HG02798 (cell line): ENCODE measurements at regions not wholly inside any gene's neighbourhood (a gene's known extent, or its start where the extent isn't known, plus 50 kb on each side); places are given as distances from the start of the nearest gene placed in this dataset.
A peak's percentile ranks its signal among the peaks of the same experiment; 100 is the strongest.

Experiments
- ATAC-seq: cut with Tn5 transposase; IDR thresholded peaks from one replicate; pipeline ENCODE4 v1.9.1; 2021; ENCODE audit warnings: mild to moderate bottlenecking; ENCODE audit not compliant: unreplicated experiment, poor library complexity

GRCh38 chr5:89300426-89300970 is 417.5 kb upstream of the MEF2C start:
- no peak for ATAC-seq

- no peak for ATAC-seq
These were observed 417.0 kb upstream of the MEF2C start for GRCh38 chr5:89299998-89300397.

GRCh38 chr5:89297066-89297465 is 414.1 kb upstream of the MEF2C start:
- no peak for ATAC-seq

- ATAC-seq = no peak
These were observed 410.8 kb upstream of the MEF2C start for GRCh38 chr5:89293810-89294209.

- no peak for ATAC-seq
These were observed 409.5 kb upstream of the MEF2C start for GRCh38 chr5:89292487-89292886.

GRCh38 chr5:89289604-89290003 is 406.6 kb upstream of the MEF2C start:
- ATAC-seq = no peak

- ATAC-seq = no peak
These were observed 405.0 kb upstream of the MEF2C start for GRCh38 chr5:89287964-89288363.

GRCh38 chr5:89286320-89286719 is 403.3 kb upstream of the MEF2C start:
- ATAC-seq = no peak

- no peak for ATAC-seq
These were observed 400.9 kb upstream of the MEF2C start for GRCh38 chr5:89283728-89284493.

GRCh38 chr5:89282554-89283510 is 399.8 kb upstream of the MEF2C start:
- ATAC-seq = no peak

- ATAC-seq = no peak
These were observed 399.0 kb upstream of the MEF2C start for GRCh38 chr5:89281766-89282553.

- ATAC-seq = no peak
These were observed 398.2 kb upstream of the MEF2C start for GRCh38 chr5:89281211-89281610.

GRCh38 chr5:89280103-89281037 is 397.4 kb upstream of the MEF2C start:
- ATAC-seq = peak; percentile 38

GRCh38 chr5:89279391-89280036 is 396.5 kb upstream of the MEF2C start:
- ATAC-seq = no peak

- no peak for ATAC-seq
These were observed 394.8 kb upstream of the MEF2C start for GRCh38 chr5:89277816-89278215.

- no peak for ATAC-seq
These were observed 393.8 kb upstream of the MEF2C start for GRCh38 chr5:89276566-89277305.

- ATAC-seq = no peak
These were observed 392.3 kb upstream of the MEF2C start for GRCh38 chr5:89275066-89275855.
